Medulla oblongata (tissue), 1 donor: ENCODE measurements at regions not wholly inside any gene's neighbourhood (a gene's known extent, or its start where the extent isn't known, plus 50 kb on each side); places are given as distances from the start of the nearest gene placed in this dataset.
"Not testable (repeated sequence)": the region's sequence is repeated elsewhere in the genome, so short reads cannot be mapped to it uniquely, and the experiment has no call there.

Experiments used
- DNase-seq: peaks from one replicate; pipeline ENCODE4 v3.0.0-alpha.2; 2015; ENCODE audit errors: extremely low spot score

DNA sequence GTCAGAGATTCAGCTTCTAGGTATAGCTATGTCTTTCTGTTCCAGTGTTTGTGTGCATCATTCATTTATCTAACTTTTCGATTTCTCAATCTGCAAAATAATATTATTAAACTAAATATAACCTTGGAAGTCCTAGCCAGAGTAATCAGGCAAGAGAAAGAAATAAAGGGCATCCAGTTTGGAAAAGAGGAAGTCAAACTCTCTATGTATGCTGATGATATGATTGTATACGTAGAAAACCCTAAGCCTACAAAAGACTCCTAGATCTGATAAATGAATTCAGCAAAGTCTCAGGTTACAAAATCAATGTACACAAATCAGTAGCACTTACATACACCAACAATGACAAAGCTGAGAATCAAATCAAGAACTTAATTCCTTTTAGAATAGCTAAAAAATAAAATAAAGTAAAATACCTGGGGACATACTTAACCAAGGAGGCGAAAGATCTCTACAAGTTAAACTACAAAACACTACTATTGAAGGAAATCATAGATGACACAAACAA is 718.2 kb downstream of the NTRK3 start:
- DNase-seq, result no peak

- DNase-seq, result no peak
Observed at GRCh38 chr15:87537295-87537694, 719.2 kb downstream of the NTRK3 start.

- not testable (repeated sequence) for DNase-seq
Observed at GRCh38 chr15:87533637-87534036, 722.9 kb downstream of the NTRK3 start.

DNA sequence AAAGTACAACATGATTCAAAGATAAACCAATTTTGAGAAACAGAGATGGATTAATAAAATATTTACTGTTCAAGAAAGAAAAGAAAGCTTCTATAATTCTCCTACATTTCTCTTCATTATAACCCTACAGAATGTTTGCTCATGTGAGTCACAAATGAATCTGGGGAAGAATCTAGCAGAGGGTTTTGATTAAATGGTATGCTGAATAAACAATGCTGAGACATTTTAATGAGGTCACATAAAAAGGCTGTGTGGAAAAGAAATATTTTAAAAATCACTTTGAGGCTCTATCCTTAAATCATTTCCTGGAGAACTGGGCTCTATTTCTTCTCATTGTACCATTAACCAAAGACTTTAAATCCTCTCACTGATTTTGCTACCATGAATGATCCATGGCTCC is 727.7 kb downstream of the NTRK3 start:
- DNase-seq, result no peak

DNA sequence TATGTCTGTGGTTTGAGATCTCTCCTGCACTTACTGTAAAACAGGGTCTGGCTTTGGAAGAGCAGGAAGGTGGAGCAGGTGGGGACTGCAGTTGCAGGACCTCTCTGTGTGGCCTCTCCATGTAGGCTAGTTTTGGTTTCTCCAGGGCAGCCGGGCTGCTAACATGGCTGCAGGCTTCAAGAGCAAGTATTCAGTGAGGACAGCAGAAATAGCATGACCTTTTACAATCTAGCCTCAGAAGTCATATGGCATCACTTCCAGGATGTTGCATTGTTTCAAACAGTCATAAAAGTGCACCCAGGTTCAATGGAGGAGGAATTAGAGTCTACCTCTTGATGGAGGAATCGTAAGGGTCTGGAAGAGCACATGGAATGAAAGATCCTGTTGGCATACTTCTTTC is 728.7 kb downstream of the NTRK3 start:
- no peak for DNase-seq

DNA sequence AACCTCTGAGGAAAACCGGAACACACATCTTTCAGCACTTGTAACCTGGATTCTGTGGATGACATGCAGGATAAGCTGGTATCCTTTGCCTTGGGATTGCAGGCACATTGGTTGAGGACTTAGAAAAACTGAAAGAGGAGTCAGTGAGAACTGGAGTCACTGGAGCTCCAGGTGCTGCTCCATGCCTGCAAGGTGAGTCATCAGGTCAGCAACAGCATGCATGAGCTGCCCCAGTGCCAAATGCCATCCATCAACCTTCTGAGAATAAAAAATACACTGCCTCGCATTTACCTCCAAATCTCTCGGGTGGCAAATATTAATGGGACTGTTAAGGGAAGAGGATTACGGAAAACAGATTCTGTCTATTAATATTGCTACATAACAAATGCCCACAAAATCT is 729.1 kb downstream of the NTRK3 start:
- DNase-seq, result no peak

- no peak for DNase-seq
Observed at GRCh38 chr15:87523516-87523915, 733.0 kb downstream of the NTRK3 start.

- no peak for DNase-seq
Observed at GRCh38 chr15:87522997-87523396, 733.5 kb downstream of the NTRK3 start.

DNA sequence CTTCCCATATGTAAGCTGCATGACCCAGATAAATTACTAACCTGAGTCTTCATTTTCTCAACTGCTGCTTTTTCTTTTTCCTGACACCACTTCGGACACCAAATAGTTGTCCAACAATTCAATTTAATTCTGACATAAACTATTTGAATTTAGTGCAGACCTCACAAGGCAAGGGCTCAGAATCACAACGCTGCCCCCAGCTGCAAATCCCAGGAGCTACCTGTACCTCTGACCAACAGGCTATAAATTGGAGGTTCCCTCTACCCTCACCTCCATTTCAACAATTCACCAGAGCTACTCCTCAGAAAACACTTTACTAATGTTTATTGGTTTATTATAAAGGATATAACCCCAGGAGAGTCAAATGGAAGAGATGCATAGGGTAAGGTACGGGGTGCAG is 737.6 kb downstream of the NTRK3 start:
- DNase-seq, result no peak

DNA sequence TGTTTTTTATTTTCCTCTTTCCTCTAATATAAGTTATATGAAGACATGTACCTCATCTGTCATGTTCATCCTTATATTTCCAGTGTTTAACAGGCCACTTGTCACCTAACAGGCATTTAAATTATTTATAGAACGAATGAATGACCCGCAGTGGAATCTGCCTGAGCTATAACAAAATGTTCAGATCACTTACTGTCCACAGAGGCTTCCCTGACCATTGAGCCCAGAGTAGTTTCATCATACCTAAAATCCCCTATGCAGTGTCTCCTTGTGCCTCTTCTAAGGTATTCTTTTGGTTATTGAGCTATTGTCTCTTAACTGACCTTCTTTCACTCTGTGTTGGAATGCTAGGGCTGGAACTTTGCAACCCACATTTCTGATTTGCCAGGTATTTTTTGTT is 748.5 kb downstream of the NTRK3 start:
- no peak for DNase-seq

DNA sequence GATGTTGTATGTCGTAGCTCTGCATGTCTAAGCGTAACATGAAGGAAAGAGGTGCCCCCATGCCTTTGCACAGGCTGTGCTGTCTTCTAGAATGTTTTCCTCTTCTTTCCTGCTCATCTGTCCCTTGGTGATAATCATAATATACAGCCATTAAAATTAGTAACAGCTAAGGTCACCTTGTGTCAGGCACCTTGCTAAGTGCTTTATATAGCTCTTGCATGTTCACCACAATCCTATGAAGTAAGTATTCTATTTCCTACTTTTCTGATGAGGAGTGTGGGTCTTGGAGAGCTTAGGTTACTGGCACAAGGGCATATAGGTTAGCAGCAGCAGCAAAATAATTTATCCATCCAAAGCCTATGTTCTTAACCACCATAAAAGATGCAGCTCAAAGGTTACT is 754.4 kb downstream of the NTRK3 start:
- no peak for DNase-seq

DNA sequence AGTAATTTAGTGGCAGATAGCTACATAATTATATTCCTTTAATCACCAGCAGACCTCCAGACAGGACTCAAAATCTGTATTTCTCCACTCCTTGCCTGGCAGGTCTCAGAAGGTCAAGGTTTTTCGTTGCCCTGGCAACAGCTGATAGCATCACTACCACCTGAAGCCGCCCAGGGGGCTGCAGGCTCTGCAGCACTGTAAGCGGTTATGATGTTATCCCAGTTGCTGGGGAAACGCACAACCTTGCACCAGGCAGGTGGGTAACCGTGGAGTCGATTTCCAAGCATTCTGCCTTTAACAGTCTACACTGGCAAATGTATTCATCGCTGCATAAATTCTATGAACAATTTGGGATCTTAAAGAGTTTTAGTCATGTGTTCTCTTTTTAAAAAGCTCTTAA is 756.3 kb downstream of the NTRK3 start:
- DNase-seq, result no peak

DNA sequence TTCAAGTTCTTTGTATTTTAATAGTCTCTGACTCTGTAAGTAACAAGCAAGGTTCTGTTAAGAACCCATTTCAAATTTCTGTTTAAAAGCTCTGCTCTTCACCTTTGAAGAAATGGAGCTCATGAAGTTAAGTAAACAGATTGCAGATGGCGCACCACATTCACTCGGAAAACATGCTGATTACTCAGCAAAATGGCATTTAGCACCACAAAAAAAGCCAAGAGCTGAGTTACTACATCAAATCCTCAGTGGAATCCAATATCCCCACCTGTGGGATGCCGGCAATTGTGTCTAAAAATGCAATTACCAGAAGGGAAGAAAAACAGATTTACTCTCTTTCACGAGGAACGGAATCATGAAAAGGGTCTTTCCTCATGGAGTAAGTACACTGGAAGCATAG is 758.0 kb downstream of the NTRK3 start:
- no peak for DNase-seq

DNA sequence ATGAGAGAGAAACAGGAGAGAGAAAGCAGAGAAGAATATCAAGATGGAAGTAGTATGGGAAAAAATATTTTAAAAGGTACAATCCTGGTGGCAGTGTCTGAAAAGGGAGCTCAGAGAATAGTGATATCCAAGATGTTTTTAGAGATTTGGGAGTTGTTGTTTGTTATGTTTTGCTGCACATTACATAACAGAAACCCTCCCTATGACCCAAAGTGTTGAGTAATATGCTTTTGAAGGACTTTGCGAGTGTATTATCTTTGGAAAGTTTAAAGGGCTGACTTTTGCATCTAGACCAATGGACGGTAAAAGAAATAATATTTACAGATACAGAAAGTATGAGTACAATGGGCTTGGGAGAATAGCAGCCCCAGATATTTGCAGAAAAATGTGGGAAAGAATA is 759.7 kb downstream of the NTRK3 start:
- no peak for DNase-seq

- no peak for DNase-seq
Observed at GRCh38 chr15:87496109-87496508, 760.4 kb downstream of the NTRK3 start.

DNA sequence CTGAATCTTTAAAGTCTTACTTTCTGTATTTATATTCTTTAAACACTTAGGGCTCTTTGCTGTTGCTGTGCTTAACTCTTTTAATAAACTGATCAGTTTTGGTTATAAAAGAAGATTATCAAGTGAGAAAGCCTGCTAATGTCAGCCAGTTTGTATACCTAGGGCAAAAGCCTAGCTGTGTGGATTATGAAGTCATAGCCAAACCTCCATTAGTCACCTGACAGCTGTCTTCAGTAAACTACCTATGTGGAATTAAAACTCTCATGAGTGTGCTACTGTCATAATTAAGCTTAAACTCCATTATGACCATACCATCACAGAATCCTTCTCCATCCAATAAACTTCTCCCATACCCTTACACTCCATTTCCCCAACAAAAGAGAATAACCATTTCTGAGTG is 762.7 kb downstream of the NTRK3 start:
- DNase-seq, result no peak

- no peak for DNase-seq
Observed at GRCh38 chr15:87492321-87492720, 764.2 kb downstream of the NTRK3 start.

- no peak for DNase-seq
Observed at GRCh38 chr15:87490666-87491065, 765.9 kb downstream of the NTRK3 start.

- no peak for DNase-seq
Observed at GRCh38 chr15:87489902-87490665, 766.5 kb downstream of the NTRK3 start.

DNA sequence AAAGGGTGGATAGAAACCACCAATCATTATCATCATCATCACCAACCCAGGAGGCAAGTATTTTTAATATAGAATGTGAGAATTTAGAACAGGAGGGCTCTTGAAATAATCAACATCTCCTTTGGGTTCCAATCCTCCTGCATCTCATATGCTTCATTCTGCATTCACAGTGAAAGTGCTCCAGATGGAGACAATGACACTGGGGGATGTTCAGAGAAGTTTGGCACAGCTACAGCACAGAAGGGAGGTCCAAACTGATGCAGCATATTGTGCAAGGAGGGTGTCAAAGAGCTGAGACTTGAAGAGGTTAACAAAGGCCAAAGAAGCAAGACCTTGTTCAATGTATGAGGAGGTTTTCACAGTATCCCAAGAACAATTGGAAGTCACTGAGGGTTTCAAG is 767.1 kb downstream of the NTRK3 start:
- DNase-seq, result no peak

DNA sequence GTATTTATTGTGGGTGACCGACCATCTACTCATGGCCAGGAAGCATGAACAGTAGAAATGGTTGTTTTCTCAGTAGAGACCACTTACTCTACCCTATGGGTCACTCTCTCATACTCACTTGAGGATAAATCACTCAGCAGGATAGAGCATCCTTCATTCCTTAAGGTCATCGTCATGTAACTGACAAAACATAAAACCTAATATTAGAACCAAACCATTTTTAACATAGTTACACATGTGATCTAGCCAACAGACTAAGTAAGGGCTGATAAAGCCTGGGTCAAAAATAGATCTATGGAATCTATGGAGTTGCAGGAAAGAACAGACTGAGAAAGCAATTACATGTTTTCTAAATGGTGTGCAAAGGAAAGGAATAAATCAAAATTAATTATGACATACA is 769.1 kb downstream of the NTRK3 start:
- no peak for DNase-seq

DNA sequence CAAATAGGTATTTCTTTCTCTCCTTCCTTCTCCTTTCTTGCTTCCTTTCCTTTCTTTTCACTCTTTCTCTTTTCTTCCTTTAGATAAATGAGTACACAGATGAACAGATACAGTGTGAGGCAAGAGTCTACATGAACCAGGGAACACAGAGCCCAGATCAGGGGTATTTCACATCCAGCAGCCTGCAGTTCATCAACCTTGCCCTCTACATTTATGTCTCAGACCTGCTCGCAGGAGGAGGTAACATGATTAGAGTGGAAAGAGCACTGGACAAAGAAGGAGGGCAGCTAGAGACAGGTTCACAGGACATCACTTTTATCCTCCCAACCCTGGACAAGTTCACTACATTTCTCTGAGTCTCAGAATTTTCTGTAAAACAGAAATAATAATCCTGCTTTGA is 773.1 kb downstream of the NTRK3 start:
- no peak for DNase-seq

DNA sequence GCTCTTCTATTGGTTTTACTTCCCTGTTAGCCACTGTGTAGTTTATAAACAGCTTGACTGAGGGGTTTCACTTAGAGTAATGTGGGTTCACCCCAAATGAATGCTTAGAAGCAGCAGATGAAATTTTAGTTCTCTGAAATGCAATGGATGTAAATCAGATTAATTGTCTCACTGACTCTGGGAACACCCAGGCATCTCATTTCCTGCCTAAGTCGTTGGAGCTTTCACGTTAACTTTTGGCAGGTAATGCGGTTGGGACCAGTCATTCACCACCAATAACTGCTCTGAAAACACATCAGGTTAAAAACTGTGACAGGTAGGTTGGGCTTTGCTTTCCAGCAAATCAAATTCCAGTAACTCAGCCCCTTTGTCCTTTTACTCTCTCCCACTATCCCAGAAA is 775.4 kb downstream of the NTRK3 start:
- no peak for DNase-seq

DNA sequence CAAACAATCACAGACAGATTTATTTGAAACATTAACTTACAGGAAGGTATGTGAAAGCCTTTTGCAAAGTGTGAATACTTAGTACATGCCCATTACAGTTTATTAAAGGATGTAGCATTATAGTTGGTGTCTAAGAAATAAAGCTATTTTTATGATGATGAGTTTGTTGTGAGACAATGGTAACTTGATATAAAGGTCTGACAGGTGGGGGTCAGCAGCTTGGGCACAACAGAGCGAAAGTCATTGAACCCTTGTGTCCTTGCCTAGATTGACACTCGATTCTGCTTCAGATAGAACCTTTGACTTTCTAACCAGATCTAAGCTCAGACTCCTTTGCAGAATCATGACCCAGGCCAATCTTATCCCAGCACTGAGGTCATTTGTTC is 777.9 kb downstream of the NTRK3 start:
- DNase-seq, result no peak
